IPS DF 4.7 (cell line): ENCODE measurements at regions not wholly inside any gene's neighbourhood (a gene's known extent, or its start where the extent isn't known, plus 50 kb on each side); places are given as distances from the start of the nearest gene placed in this dataset.
"Not testable (repeated sequence)": the region's sequence is repeated elsewhere in the genome, so short reads cannot be mapped to it uniquely, and the experiment has no call there.

Experiments used
- DNase-seq: peaks from one replicate; pipeline ENCODE4 v3.0.0-alpha.2; 2013; ENCODE audit warnings: low spot score; ENCODE audit errors: extremely low read depth

GRCh38 chr6:164086076-164086887 is 671.8 kb downstream of the QKI start:
- no peak for DNase-seq

GRCh38 chr6:164085091-164086075 is 670.9 kb downstream of the QKI start:
- DNase-seq, result no peak

- DNase-seq, result no peak
These were observed 664.7 kb downstream of the QKI start for GRCh38 chr6:164079275-164079600.

GRCh38 chr6:164078532-164079274 is 664.2 kb downstream of the QKI start:
- DNase-seq, result no peak

GRCh38 chr6:164076818-164077532 is 662.5 kb downstream of the QKI start:
- not testable (repeated sequence) for DNase-seq

GRCh38 chr6:164075981-164076615 is 661.6 kb downstream of the QKI start:
- DNase-seq, result no peak

- no peak for DNase-seq
These were observed 657.7 kb downstream of the QKI start for GRCh38 chr6:164072240-164072666.

- DNase-seq, result no peak
These were observed 655.0 kb downstream of the QKI start for GRCh38 chr6:164069350-164069990.

GRCh38 chr6:164068527-164068926 is 654.0 kb downstream of the QKI start:
- DNase-seq, result no peak

- no peak for DNase-seq
These were observed 652.2 kb downstream of the QKI start for GRCh38 chr6:164066766-164067165.

- DNase-seq, result no peak
These were observed 651.8 kb downstream of the QKI start for GRCh38 chr6:164066335-164066734.

GRCh38 chr6:164063346-164063745 is 648.8 kb downstream of the QKI start:
- no peak for DNase-seq

- no peak for DNase-seq
These were observed 648.4 kb downstream of the QKI start for GRCh38 chr6:164062872-164063271.

- no peak for DNase-seq
These were observed 643.4 kb downstream of the QKI start for GRCh38 chr6:164057876-164058275.

GRCh38 chr6:164051427-164051826 is 636.9 kb downstream of the QKI start:
- no peak for DNase-seq

GRCh38 chr6:164049517-164049988 is 635.0 kb downstream of the QKI start:
- DNase-seq, result no peak

- DNase-seq, result no peak
These were observed 634.5 kb downstream of the QKI start for GRCh38 chr6:164048840-164049516.

GRCh38 chr6:164045082-164045481 is 630.6 kb downstream of the QKI start:
- no peak for DNase-seq

GRCh38 chr6:164043656-164044055 is 629.1 kb downstream of the QKI start:
- DNase-seq, result not testable (repeated sequence)
